ENCODE measurements at regions not wholly inside any gene's neighbourhood (a gene's known extent, or its start where the extent isn't known, plus 50 kb on each side); places are given as distances from the start of the nearest gene placed in this dataset.
"Not testable (repeated sequence)": the region's sequence is repeated elsewhere in the genome, so short reads cannot be mapped to it uniquely, and the experiment has no call there.

GRCh38 chrX:150125045-150125444, 186.8 kb upstream of the EOLA2 start:
- not testable (repeated sequence) for TF ChIP-seq CTCF (IDR thresholded peaks at IDR 0.05; ENCODE audit: poor library complexity); EZH2phosphoT487 (IDR thresholded peaks at IDR 0.05; ENCODE audit: low read depth, severe bottlenecking, unreplicated experiment); EZH2 (IDR thresholded peaks at IDR 0.05; ENCODE audit: borderline replicate concordance)
